MM.1S (cell line): ENCODE measurements at regions not wholly inside any gene's neighbourhood (a gene's known extent, or its start where the extent isn't known, plus 50 kb on each side); places are given as distances from the start of the nearest gene placed in this dataset.

Experiments used
- DNase-seq: peaks from one replicate; pipeline ENCODE4 v3.0.0-alpha.2; 2015
- H2AFZ ChIP-seq: fragments of 300-600 bp; sonication (generic); 2 replicates; pipeline ENCODE4 v1.6.0; 2016; ENCODE audit warnings: antibody characterized with exemption, low read length
- H3F3A ChIP-seq: fragments of 300-600 bp; sonication (generic); 2 replicates; pipeline ENCODE4 v1.6.1; 2016; ENCODE audit warnings: mild to moderate bottlenecking, antibody characterized with exemption, low read length, moderate library complexity, mixed read lengths; ENCODE audit not compliant: insufficient read depth
- H3K27ac ChIP-seq: fragments of 300-600 bp; sonication (generic); 2 replicates; pipeline ENCODE4 v1.5.1; 2016; ENCODE audit warnings: mild to moderate bottlenecking, low read length
- H3K27me3 ChIP-seq: fragments of 300-600 bp; sonication (generic); replicated peaks from 2 replicates; pipeline ENCODE4 v1.6.0; 2016; ENCODE audit warnings: low read length; ENCODE audit not compliant: insufficient read depth
- H3K36me3 ChIP-seq: fragments of 300-600 bp; sonication (generic); replicated peaks from 2 replicates; pipeline ENCODE4 v1.6.1; 2016; ENCODE audit warnings: mild to moderate bottlenecking, low read length, mixed read lengths; ENCODE audit not compliant: insufficient read depth
- H3K4me1 ChIP-seq: fragments of 300-600 bp; sonication (generic); 2 replicates; pipeline ENCODE4 v1.6.1; 2016; ENCODE audit warnings: low read length, mixed read lengths
- H3K4me2 ChIP-seq: fragments of 300-600 bp; sonication (generic); 2 replicates; pipeline ENCODE4 v1.6.0; 2016; ENCODE audit warnings: low read depth, low read length
- H3K4me3 ChIP-seq: fragments of 300-600 bp; sonication (generic); 2 replicates; pipeline ENCODE4 v1.5.1; 2016; ENCODE audit warnings: low read length, mixed read lengths
- H3K79me2 ChIP-seq: fragments of 300-600 bp; sonication (generic); 2 replicates; pipeline ENCODE4 v1.6.1; 2016; ENCODE audit warnings: mixed run types, low read length, mixed read lengths
- H3K9ac ChIP-seq: fragments of 300-600 bp; sonication (generic); 2 replicates; pipeline ENCODE4 v1.6.1; 2016; ENCODE audit warnings: low read length, mixed read lengths
- H3K9me2 ChIP-seq: fragments of 300-600 bp; sonication (generic); replicated peaks from 2 replicates; pipeline ENCODE4 v1.6.1; 2016; ENCODE audit warnings: mild to moderate bottlenecking, low read length, mixed read lengths; ENCODE audit not compliant: insufficient read depth
- H3K9me3 ChIP-seq: fragments of 300-600 bp; sonication (generic); replicated peaks from 2 replicates; pipeline ENCODE4 v1.6.1; 2016; ENCODE audit warnings: mild to moderate bottlenecking, low read length, mixed read lengths; ENCODE audit not compliant: insufficient read depth
- H4K20me1 ChIP-seq: fragments of 300-600 bp; sonication (generic); 2 replicates; pipeline ENCODE4 v1.6.1; 2016; ENCODE audit warnings: mild to moderate bottlenecking, low read length, moderate library complexity, mixed read lengths; ENCODE audit not compliant: insufficient read depth
- EZH2 ChIP-seq: fragments of 300-600 bp; sonication (generic); optimal IDR thresholded peaks from 2 replicates; pipeline ENCODE3; 2017; ENCODE audit warnings: low read depth, mild to moderate bottlenecking, antibody characterized with exemption, low read length, mixed read lengths
- EZH2phosphoT487 ChIP-seq: fragments of 300-600 bp; sonication (generic); IDR thresholded peaks from 2 replicates; pipeline ENCODE4 v1.6.1; 2018; ENCODE audit warnings: antibody characterized with exemption, low read length
- TF ChIP-seq, protein P1 (sequence below): fragments of 300-600 bp; sonication (generic); IDR thresholded peaks from 2 replicates; pipeline ENCODE4 v1.5.1; 2016; ENCODE audit warnings: antibody characterized with exemption, low read length, mixed read lengths

DNA sequence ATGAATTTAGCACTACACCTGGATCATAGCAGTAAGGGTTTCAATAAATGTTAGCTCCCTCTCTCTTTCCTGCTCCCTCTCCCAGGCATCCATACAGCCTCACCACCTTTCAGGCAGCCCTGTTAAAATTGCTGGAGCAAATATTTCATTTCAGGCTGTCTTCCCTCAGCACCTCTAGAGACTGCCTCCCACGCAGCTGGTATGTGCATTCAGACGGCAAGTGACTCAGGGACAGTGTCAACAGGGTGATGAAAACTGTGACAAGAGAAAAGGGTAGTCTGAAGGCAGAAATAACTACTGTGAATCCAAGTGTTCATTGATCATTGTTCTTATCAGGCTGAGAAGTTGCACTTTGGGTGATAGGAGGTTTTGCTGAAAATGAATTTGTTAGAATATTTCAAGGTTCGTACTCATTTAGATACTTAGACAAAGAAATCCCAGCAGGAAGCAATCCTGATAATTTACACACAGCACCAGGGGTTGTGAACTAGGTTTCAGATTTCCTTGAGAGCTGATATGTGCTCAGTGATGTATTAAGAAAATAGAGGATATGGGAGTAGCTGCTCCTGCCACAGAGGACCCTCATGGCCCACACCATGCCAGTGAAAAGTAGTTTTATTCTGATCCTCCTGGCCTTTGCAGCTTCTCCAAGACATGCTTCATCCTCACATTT is 424.2 kb downstream of the FGF13 start:
- TF ChIP-seq, protein P1, sequence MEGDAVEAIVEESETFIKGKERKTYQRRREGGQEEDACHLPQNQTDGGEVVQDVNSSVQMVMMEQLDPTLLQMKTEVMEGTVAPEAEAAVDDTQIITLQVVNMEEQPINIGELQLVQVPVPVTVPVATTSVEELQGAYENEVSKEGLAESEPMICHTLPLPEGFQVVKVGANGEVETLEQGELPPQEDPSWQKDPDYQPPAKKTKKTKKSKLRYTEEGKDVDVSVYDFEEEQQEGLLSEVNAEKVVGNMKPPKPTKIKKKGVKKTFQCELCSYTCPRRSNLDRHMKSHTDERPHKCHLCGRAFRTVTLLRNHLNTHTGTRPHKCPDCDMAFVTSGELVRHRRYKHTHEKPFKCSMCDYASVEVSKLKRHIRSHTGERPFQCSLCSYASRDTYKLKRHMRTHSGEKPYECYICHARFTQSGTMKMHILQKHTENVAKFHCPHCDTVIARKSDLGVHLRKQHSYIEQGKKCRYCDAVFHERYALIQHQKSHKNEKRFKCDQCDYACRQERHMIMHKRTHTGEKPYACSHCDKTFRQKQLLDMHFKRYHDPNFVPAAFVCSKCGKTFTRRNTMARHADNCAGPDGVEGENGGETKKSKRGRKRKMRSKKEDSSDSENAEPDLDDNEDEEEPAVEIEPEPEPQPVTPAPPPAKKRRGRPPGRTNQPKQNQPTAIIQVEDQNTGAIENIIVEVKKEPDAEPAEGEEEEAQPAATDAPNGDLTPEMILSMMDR: no peak
- no peak for TF ChIP-seq EZH2
- no peak for TF ChIP-seq EZH2phosphoT487
- Histone ChIP-seq H3K4me1 (no peaks in the 10 kb centered on the region), H3K79me2 (no peaks in the 10 kb centered on the region), H4K20me1 (no peaks in the 10 kb centered on the region), H2AFZ (no peak overlapping the region), H3K9ac (no peak overlapping the region), H3K4me3 (no peak overlapping the region), H3K9me3 (no peaks in the 10 kb centered on the region), H3K27me3 (no peaks in the 10 kb centered on the region), H3K4me2 (no peak overlapping the region), H3K36me3 (no peaks in the 10 kb centered on the region), H3K9me2 (no peaks in the 10 kb centered on the region), H3K27ac (no peak overlapping the region), H3F3A (no peaks in the 10 kb centered on the region)
- no peak for DNase-seq

DNA sequence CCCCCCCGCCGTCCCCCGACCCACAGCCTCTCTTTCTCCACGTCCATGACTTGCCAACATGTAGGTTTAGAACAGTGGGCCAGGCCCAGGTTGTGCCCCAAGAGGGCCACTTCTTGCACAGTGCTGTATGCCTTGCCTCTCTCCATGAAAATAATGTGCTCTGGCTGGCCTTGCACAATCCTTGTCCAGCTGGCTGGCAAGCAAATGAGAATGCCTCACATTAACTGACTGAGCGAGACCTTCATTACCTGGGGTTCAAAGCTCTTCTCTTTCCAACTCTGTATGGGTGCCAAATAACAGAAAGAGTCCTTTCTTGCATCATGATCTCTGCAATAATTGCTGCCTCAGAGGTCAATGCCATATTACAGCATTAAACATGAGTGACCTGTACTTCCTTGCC is 416.6 kb downstream of the FGF13 start:
- no peak overlapping the region for H3K4me2 ChIP-seq
- H3K36me3 ChIP-seq: no peaks in the 10 kb centered on the region
- no peaks in the 10 kb centered on the region for H3K79me2 ChIP-seq
- no peak overlapping the region for H3K9ac ChIP-seq
- H3K9me2 ChIP-seq: no peaks in the 10 kb centered on the region
- H3K9me3 ChIP-seq: no peaks in the 10 kb centered on the region
- no peak overlapping the region for H3K27ac ChIP-seq
- H3F3A ChIP-seq: no peaks in the 10 kb centered on the region
- no peaks in the 10 kb centered on the region for H3K4me1 ChIP-seq
- H3K4me3 ChIP-seq: no peak overlapping the region
- H4K20me1 ChIP-seq: no peaks in the 10 kb centered on the region
- no peaks in the 10 kb centered on the region for H3K27me3 ChIP-seq
- TF ChIP-seq, protein P1: no peak
- TF ChIP-seq EZH2phosphoT487 (no peak), EZH2 (no peak)
- H2AFZ ChIP-seq: no peak overlapping the region
- no peak for DNase-seq

DNA sequence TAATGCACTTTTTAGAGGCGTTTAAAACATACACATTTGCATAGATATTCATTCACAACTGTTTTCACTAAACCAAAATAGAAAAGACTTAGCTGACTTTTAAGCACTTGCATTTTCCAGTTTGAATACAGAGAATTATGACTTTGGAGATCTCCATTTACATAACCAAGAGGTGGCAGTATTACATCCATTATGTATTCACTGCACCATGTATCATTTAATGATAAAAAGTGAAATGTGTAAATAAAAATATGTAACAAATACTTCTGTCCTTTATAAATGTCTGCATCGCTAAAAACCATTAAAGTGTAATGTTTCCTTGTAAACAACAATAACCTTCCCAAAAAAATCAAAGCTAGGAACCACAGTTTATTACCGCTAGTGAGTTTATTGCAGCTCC is 413.2 kb downstream of the FGF13 start:
- Histone ChIP-seq H3K4me2 (no peak overlapping the region), H3K9me2 (no peaks in the 10 kb centered on the region), H3K79me2 (no peaks in the 10 kb centered on the region), H3K36me3 (no peaks in the 10 kb centered on the region), H3K4me1 (no peaks in the 10 kb centered on the region), H3K9ac (no peak overlapping the region), H2AFZ (no peak overlapping the region), H3F3A (no peaks in the 10 kb centered on the region), H3K27ac (no peak overlapping the region), H3K4me3 (no peak overlapping the region), H3K27me3 (no peaks in the 10 kb centered on the region), H3K9me3 (no peaks in the 10 kb centered on the region), H4K20me1 (no peaks in the 10 kb centered on the region)
- DNase-seq: no peak
- no peak for TF ChIP-seq EZH2phosphoT487
- TF ChIP-seq, protein P1: peak; percentile 21
